Thyroid gland (tissue), 4 donors: ENCODE measurements at regions not wholly inside any gene's neighbourhood (a gene's known extent, or its start where the extent isn't known, plus 50 kb on each side); places are given as distances from the start of the nearest gene placed in this dataset.

ENCODE experiments used
- POLR2A ChIP-seq, 2 donors: fragments of 450-650 bp; IDR thresholded peaks; one replicate each; pipeline ENCODE4 v1.6.1; 2017; ENCODE audit warnings: antibody characterized with exemption in 2 of 2, mild to moderate bottlenecking in 2 of 2, moderate library complexity in 1 of 2
- TF ChIP-seq, protein P1 (sequence below), 6 experiments: fragments of 200-600 bp in 3 of 6; fragments of 450-650 bp in 3 of 6; sonication (generic) in 3 of 6; IDR thresholded peaks; one replicate each; pipeline ENCODE4 v1.5.1; 2016 to 2019; ENCODE audit warnings: antibody characterized with exemption in 6 of 6, mild to moderate bottlenecking in 2 of 6, inconsistent platforms in 1 of 6, moderate library complexity in 1 of 6

GRCh38 chr4:23697001-23697528, 192.8 kb downstream of the PPARGC1A start:
- TF ChIP-seq, protein P1, sequence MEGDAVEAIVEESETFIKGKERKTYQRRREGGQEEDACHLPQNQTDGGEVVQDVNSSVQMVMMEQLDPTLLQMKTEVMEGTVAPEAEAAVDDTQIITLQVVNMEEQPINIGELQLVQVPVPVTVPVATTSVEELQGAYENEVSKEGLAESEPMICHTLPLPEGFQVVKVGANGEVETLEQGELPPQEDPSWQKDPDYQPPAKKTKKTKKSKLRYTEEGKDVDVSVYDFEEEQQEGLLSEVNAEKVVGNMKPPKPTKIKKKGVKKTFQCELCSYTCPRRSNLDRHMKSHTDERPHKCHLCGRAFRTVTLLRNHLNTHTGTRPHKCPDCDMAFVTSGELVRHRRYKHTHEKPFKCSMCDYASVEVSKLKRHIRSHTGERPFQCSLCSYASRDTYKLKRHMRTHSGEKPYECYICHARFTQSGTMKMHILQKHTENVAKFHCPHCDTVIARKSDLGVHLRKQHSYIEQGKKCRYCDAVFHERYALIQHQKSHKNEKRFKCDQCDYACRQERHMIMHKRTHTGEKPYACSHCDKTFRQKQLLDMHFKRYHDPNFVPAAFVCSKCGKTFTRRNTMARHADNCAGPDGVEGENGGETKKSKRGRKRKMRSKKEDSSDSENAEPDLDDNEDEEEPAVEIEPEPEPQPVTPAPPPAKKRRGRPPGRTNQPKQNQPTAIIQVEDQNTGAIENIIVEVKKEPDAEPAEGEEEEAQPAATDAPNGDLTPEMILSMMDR (IDR thresholded peaks at IDR 0.05), result no peak
- TF ChIP-seq POLR2A (IDR thresholded peaks at IDR 0.05), result no peak
